Neural cell (in vitro differentiated cells): ENCODE measurements at regions not wholly inside any gene's neighbourhood (a gene's known extent, or its start where the extent isn't known, plus 50 kb on each side); places are given as distances from the start of the nearest gene placed in this dataset.

ENCODE experiments used
- H2AFZ ChIP-seq: fragments of 200-600, 300-800 bp; sonication (generic), shearing (Covaris generic); 2 replicates; pipeline ENCODE4 v1.6.0; 2014; ENCODE audit warnings: low read depth, mild to moderate bottlenecking, antibody characterized with exemption, low read length, moderate library complexity
- H3F3A ChIP-seq: fragments of 200-600 bp; shearing (Covaris generic); 2 replicates; pipeline ENCODE4 v1.6.1; 2016; ENCODE audit warnings: mild to moderate bottlenecking, moderate library complexity, mixed read lengths, antibody characterized with exemption, low read length; ENCODE audit not compliant: insufficient read depth, poor library complexity, severe bottlenecking
- H3K27ac ChIP-seq: fragments of 200-600, 300-800 bp; sonication (generic), shearing (Covaris generic); 2 replicates; pipeline ENCODE4 v1.5.1; 2014; ENCODE audit warnings: mild to moderate bottlenecking, low read length, moderate library complexity
- H3K27me3 ChIP-seq: fragments of 300-800, 200-600 bp; sonication (generic), shearing (Covaris generic); 2 replicates; pipeline ENCODE4 v1.6.0; 2014; ENCODE audit warnings: mild to moderate bottlenecking, low read depth, low read length, moderate library complexity; ENCODE audit not compliant: insufficient read depth
- H3K36me3 ChIP-seq: fragments of 300-800, 200-600 bp; sonication (generic), shearing (Covaris generic); 2 replicates; pipeline ENCODE4 v1.5.1; 2014; ENCODE audit warnings: mild to moderate bottlenecking, antibody characterized with exemption, low read length, moderate library complexity; ENCODE audit not compliant: insufficient read depth
- H3K4me2 ChIP-seq: fragments of 300-800, 200-600 bp; sonication (generic), shearing (Covaris generic); 2 replicates; pipeline ENCODE4 v1.6.0; 2014; ENCODE audit warnings: mild to moderate bottlenecking, low read length
- H3K4me3 ChIP-seq: fragments of 300-800, 200-600 bp; sonication (generic), shearing (Covaris generic); 2 replicates; pipeline ENCODE4 v1.5.1; 2014; ENCODE audit warnings: mild to moderate bottlenecking, low read length, moderate library complexity
- H3K79me2 ChIP-seq: fragments of 200-600 bp; shearing (Covaris generic); replicated peaks from 2 replicates; pipeline ENCODE4 v1.6.0; 2014; ENCODE audit warnings: mild to moderate bottlenecking, low read length, moderate library complexity; ENCODE audit not compliant: insufficient read depth
- H3K9ac ChIP-seq: fragments of 300-800, 200-600 bp; sonication (generic), shearing (Covaris generic); 2 replicates; pipeline ENCODE4 v1.6.1; 2016; ENCODE audit warnings: mild to moderate bottlenecking, low read length, mixed read lengths
- H3K9me2 ChIP-seq: fragments of 200-600 bp; shearing (Covaris generic); 2 replicates; pipeline ENCODE4 v1.6.1; 2016; ENCODE audit warnings: mild to moderate bottlenecking, low read length, mixed read lengths; ENCODE audit not compliant: insufficient read depth
- H3K9me3 ChIP-seq: fragments of 200-600, 300-800 bp; sonication (generic), shearing (Covaris generic); 2 replicates; pipeline ENCODE4 v1.6.1; 2016; ENCODE audit warnings: mild to moderate bottlenecking, mixed run types, low read length, moderate library complexity, mixed read lengths
- H4K20me1 ChIP-seq: fragments of 200-600 bp; shearing (Covaris generic); 2 replicates; pipeline ENCODE4 v1.6.1; 2016; ENCODE audit warnings: mild to moderate bottlenecking, mixed run types; ENCODE audit not compliant: insufficient read depth
- CTCF ChIP-seq: fragments of 450-650 bp; IDR thresholded peaks from 2 replicates; pipeline ENCODE4 v1.5.1; 2014; ENCODE audit warnings: antibody characterized with exemption, mild to moderate bottlenecking, moderate library complexity; ENCODE audit not compliant: poor library complexity, severe bottlenecking
- EP300 ChIP-seq: fragments of 450-650 bp; conservative IDR thresholded peaks from 2 replicates; pipeline ENCODE4 v1.6.1; 2014; ENCODE audit warnings: antibody characterized with exemption, mild to moderate bottlenecking, moderate library complexity; ENCODE audit not compliant: poor library complexity, severe bottlenecking
- EZH2 ChIP-seq: fragments of 200-600, 300-800 bp; shearing (Covaris generic), sonication (generic); IDR thresholded peaks from 2 replicates; pipeline ENCODE4 v1.6.1; 2014; ENCODE audit warnings: antibody characterized with exemption, low read length, borderline replicate concordance, mild to moderate bottlenecking; ENCODE audit not compliant: insufficient read depth, poor library complexity, severe bottlenecking
- MXI1 ChIP-seq: fragments of 450-650 bp; conservative IDR thresholded peaks from 2 replicates; pipeline ENCODE4 v1.6.1; 2014; ENCODE audit warnings: antibody characterized with exemption, mild to moderate bottlenecking; ENCODE audit not compliant: poor library complexity, severe bottlenecking
- POLR2AphosphoS5 ChIP-seq: IDR thresholded peaks from 2 replicates; pipeline ENCODE4 v1.6.1; 2012
- RAD21 ChIP-seq: fragments of 450-650 bp; conservative IDR thresholded peaks from 2 replicates; pipeline ENCODE4 v1.6.1; 2014; ENCODE audit warnings: antibody characterized with exemption, mild to moderate bottlenecking, moderate library complexity
- REST ChIP-seq: IDR thresholded peaks from 2 replicates; pipeline ENCODE4 v1.6.1; 2012; ENCODE audit warnings: borderline replicate concordance
- SMC3 ChIP-seq: fragments of 450-650 bp; conservative IDR thresholded peaks from 2 replicates; pipeline ENCODE4 v1.6.1; 2014; ENCODE audit warnings: antibody characterized with exemption, mild to moderate bottlenecking, moderate library complexity; ENCODE audit not compliant: poor library complexity
- TAF1 ChIP-seq: IDR thresholded peaks from 2 replicates; pipeline ENCODE4 v1.6.1; 2012; ENCODE audit warnings: low read depth

- TF ChIP-seq EP300 (no peak), RAD21 (no peak)
- Histone ChIP-seq H3F3A (no peaks in the 10 kb centered on the region), H3K79me2 (no peaks in the 10 kb centered on the region), H3K9me2 (no peaks in the 10 kb centered on the region), H4K20me1 (no peaks in the 10 kb centered on the region), H3K4me2 (no peak overlapping the region), H3K27ac (no peak overlapping the region), H3K9me3 (no peaks in the 10 kb centered on the region), H2AFZ (no peak overlapping the region), H3K27me3 (no peaks in the 10 kb centered on the region), H3K9ac (no peak overlapping the region), H3K4me3 (no peak overlapping the region), H3K36me3 (no peaks in the 10 kb centered on the region)
These were observed 381.2 kb upstream of the ATP11B start for GRCh38 chr3:182412066-182412465.

GRCh38 chr3:182413061-182413460 lies 380.2 kb upstream of the ATP11B start:
- H3F3A ChIP-seq: no peaks in the 10 kb centered on the region
- H3K9me3 ChIP-seq: no peaks in the 10 kb centered on the region
- H3K27ac ChIP-seq: no peak overlapping the region
- H3K9ac ChIP-seq: no peak overlapping the region
- H3K27me3 ChIP-seq: no peaks in the 10 kb centered on the region
- no peak for TF ChIP-seq EZH2
- TF ChIP-seq CTCF: no peak
- TF ChIP-seq EP300: no peak
- TF ChIP-seq TAF1: no peak
- no peak for TF ChIP-seq REST
- TF ChIP-seq POLR2AphosphoS5: no peak
- TF ChIP-seq MXI1: no peak
- TF ChIP-seq RAD21: no peak
- TF ChIP-seq SMC3: no peak
- no peak overlapping the region for H3K4me3 ChIP-seq
- no peak overlapping the region for H3K4me2 ChIP-seq
- no peaks in the 10 kb centered on the region for H4K20me1 ChIP-seq
- no peaks in the 10 kb centered on the region for H3K9me2 ChIP-seq
- no peak overlapping the region for H2AFZ ChIP-seq
- H3K79me2 ChIP-seq: no peaks in the 10 kb centered on the region
- no peaks in the 10 kb centered on the region for H3K36me3 ChIP-seq

GRCh38 chr3:182413682-182414081 lies 379.6 kb upstream of the ATP11B start:
- Histone ChIP-seq H2AFZ (no peak overlapping the region), H3K4me3 (no peak overlapping the region), H3K4me2 (no peak overlapping the region), H3K79me2 (no peaks in the 10 kb centered on the region), H4K20me1 (no peaks in the 10 kb centered on the region), H3K9me2 (no peaks in the 10 kb centered on the region), H3F3A (no peaks in the 10 kb centered on the region), H3K27me3 (no peaks in the 10 kb centered on the region), H3K36me3 (no peaks in the 10 kb centered on the region), H3K27ac (no peak overlapping the region), H3K9ac (no peak overlapping the region), H3K9me3 (no peaks in the 10 kb centered on the region)
- TF ChIP-seq RAD21 (no peak), MXI1 (no peak), REST (no peak), EZH2 (no peak), CTCF (no peak), POLR2AphosphoS5 (no peak), SMC3 (no peak), TAF1 (no peak), EP300 (no peak)
